OCI-M1 (cell line): ENCODE measurements at regions not wholly inside any gene's neighbourhood (a gene's known extent, or its start where the extent isn't known, plus 50 kb on each side); places are given as distances from the start of the nearest gene placed in this dataset.

Source experiments
- DNase-seq: peaks from one replicate; lab custom pipeline; 2025; lab: John Stamatoyannopoulos, UW

DNA sequence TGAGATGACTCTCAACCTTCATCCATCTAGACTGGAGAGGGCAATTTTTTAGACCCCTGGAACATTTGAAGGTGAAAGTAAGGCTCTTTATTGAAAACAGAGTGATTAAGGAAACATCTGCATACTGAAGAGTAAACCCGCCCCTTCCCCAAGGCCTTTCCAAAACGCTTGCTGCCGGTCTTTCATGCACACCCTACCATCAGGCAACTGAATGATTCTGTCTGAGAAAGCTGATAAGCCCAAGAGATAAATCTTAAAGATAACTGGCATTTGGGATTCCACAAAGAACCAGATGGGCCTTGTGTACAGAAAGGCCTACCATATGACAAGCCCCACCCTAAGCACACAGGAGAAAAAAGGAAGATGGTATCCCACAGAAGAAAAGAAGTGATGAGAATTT, 54.4 kb upstream of the PIK3R1 start:
- DNase-seq, result no peak

DNA sequence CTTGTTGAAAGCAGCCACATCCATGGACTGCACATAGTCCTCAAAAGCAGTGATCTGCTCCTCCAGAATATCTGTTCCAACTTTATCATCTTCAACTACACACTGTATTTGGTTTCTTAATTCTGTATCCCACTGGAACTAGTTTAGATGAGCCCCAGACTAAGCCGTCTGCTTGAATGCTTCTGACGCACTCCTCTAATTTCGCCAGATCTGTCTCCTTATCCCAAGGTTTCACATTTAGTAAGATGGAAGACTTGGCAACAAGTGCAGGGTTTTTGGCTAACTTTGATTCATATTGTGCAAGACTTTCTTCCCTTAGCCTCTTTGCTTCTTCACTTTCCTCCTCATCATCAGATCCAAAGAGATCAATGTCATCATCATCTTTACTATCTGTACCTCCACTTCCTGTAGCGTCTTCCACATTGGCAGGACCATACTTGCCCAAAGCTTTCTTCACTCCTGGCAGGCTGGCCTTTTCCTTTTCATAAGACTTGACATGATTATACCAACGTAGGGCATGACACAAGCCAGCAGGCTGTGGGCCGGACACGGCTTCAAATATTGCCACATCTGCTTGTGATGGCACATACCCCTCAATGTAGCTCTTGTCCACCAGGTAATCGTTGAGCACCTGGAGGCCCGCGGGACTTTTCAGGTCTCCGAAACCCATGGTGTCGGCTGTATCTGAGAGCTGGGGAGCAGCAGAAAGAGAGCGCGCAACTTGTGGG, 56.2 kb upstream of the PIK3R1 start:
- DNase-seq, result no peak

DNA sequence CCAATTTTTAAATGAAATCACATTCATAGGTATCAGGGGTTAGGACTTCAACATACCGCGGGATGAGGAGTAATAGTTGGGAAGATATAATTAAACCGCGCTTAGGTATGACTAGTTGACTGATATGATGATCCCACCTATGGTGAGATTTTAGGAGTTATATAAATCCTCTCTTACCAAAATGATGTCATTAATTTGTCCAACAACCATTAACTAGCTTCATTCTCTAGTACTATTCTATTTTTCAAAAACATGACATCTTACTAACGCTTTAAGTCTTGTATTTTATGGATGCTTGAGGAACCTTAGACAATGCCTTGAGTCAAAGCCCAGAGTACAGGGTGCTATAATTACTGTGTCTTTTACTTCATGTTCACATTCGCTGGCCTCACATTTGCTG, 59.6 kb upstream of the PIK3R1 start:
- DNase-seq, result no peak

DNA sequence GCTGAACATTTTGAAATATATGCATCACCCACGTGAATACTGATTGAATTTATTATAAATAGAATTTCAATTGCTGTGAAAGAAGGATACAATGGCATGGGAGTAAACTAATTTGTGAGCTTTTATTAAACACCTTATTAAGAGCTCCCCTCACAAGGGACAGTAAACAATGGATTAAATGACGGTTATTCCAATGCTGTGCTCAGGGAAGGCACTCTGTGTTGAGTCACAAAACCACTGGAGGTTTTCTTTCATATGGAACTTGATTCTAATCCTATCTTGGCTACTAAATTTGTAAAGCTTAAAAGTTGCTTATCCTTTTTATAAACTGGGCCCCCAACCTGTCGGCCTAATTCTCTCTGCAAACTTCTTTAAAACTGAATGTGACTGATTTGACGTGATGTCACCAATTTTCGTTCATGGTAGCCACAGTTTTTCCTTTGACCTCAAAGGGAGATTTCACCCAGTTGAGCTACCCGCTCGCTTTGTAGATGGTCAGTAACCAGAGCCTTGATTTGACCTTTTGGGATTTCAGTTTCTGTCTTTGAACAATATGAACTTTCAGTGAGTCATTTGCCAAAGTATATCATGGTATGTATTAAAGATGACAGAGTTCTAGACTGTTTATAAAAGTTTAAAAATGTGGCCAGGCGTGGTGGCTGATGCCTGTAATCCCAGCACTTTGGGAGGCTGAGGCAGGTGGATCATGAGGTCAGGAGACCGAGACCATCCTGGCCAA, 61.3 kb upstream of the PIK3R1 start:
- DNase-seq, result no peak

DNA sequence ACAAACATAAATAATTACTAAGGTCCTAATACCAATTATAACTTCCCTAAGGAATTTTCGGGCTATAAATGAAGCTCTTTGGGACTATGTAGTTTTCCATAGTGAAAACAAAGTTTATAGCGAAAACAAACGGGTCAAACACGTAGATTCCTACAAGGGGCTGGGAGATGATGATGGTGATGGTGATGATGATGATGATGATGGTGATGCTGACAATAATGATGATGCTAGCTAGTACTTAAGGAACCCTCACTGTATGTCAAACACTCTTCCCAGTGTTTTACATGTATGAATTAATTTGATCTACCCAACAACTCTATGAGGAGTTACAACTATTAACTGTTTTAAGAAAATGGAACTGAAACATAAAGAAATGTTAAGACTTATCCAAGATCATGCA, 63.7 kb upstream of the PIK3R1 start:
- no peak for DNase-seq

DNA sequence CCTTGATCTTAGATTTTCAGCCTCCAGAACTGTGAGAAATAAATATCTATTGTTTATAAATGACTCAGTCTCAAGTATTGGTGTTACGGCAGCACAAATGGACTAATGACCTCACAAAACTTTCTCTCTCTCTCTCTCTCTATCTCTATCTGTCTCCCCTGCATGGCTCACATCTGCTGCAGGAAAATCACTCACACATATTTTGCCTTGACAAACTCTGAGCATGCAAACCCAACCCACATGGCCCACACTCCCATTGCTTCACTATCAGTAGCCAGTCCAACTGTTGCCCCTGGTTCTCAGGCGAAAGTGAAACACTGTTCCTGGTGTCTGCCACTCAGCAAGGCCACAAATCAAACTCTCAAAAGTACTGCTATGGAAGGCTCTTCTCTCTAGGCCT, 66.4 kb upstream of the PIK3R1 start:
- peak; percentile 34 for DNase-seq

DNA sequence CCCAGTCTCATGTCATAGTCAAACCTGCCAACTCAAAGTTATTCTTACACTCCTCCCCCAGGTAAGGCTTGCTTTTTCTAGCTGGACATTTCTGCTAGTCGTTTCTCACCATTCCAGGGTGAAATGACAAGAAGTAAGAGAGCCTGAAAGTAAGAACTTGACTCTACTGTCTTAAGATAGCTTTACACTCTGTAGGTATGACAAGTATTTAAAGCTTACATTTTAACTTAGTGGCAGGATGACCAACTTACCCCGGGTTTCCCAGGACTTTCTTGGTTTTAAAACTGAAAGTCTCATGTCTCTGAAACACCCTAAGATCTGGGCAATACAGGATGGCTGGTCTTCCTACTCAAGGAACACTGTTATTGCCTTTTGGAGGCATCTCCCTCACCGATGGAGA, 67.5 kb upstream of the PIK3R1 start:
- DNase-seq, result no peak

DNA sequence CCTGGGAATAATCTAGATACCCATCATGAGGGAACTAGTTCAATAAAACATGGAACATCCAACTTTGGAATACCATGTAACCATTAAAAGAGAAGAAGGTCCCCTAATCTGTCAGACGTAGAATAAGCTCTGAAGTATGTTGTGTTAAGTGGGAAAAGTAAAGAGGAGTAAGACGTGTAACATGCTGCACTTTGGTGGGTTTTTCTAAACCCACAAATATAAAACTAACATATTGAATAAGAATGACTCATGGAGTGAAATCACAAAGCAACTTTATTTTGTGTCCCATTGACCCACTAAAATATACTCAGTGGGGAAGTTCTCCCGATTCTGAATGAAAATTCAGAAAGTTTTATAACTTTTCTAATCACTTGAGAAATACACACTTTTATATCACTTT, 67.9 kb upstream of the PIK3R1 start:
- DNase-seq, result no peak

DNA sequence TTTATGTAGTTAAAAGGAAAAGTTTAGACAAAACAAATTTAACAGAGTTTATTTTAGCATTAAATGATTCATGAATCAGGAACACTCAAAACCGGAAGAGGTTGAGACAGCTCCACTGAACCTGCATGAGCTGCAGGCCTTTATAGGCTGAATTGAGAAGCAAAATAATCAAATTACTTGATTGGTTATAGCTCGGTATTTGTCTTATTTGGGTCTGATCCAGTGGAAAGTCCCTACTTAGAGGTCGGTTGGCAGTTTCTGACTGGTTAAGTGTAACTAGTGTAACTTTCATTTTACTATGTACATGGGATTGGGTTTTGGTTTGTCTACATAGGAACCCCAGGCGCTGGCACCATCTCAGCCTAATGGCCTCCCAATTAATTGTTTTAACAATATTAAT, 74.1 kb upstream of the PIK3R1 start:
- DNase-seq, result no peak

DNA sequence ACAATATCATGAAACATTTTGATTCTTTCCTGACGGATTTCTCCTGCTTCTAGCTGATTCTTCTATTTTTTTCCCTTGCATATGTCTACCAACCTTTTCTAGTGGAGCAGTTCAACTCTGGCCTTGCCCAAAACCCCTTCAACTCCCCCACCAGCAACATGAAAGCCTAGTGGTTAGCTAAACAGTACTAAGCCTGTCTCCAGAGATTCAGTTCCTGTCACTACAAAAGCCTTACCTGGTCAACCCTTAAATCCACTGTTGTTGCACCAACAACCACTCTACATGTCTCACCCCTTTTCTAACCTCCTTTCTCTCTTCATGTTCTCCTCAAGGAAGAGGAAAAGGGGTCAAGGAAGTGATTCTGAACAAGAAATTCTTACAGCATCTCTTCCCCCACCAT, 74.8 kb upstream of the PIK3R1 start:
- DNase-seq, result no peak

DNA sequence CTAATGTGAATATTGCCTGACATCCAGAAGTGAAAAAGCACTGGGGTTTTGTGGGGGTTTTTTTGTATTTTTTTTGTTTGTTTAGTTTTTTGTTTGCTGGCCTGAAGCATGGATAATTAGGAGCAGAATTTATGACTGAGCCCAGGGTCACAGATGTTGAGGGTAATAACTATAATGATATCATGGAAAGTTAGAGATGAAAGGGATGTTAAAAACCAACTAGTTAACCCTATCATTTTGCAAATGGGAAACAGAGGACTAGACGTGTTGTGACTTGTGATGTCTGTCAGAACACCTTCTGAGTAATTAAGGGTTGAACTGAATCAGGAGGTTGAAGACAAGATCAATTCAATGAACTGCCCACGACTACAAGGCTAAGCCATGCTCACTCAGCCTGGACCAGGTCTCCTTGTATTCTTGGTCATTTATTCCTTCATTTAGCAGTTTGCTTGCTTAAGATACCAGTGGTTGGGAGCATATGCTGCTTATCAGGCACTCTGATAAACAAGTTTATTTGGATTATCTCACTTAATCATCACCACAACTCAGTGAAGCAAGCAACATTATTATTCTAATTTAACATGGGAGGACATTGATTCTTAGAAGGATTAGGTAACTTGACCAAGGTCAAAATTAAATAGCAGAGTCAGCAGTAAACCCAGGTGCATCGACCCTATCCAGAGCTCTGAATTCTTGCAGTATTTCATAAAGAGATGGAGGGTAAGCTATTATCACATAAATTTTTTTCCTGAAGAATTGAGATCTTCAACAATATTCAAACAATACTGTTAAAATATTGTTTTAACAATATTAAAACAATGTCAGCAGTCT, 75.7 kb upstream of the PIK3R1 start:
- DNase-seq, result no peak

DNA sequence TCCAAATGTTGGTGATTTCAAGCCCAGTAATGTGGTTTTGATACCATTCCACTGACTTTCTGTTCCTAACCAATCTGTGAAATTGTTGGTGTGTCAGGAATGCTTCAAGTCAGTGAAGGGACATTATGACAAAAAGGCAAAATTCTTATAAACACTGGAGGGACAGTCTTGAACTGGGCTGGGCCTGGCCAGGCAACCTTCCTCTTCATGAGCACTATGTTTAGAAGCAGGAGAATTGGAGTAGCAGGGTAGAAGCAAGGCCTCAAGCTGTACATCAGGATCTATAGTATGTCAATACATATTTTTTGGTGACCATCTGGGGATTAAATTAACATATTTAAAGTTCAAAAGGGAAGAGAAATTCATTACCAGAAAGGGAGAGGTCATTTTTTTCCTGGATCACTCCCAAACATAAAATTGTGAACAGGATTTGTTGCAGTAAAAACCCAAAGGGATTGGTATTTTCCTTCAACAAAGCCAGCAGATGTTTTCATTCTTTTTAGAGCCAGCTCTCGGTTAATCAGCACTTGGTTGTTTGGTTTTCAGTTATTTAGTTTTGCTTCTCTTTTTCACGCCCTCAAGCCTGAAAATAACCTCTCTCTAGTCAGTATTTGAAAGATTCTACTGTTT, 77.9 kb upstream of the PIK3R1 start:
- DNase-seq, result no peak

DNA sequence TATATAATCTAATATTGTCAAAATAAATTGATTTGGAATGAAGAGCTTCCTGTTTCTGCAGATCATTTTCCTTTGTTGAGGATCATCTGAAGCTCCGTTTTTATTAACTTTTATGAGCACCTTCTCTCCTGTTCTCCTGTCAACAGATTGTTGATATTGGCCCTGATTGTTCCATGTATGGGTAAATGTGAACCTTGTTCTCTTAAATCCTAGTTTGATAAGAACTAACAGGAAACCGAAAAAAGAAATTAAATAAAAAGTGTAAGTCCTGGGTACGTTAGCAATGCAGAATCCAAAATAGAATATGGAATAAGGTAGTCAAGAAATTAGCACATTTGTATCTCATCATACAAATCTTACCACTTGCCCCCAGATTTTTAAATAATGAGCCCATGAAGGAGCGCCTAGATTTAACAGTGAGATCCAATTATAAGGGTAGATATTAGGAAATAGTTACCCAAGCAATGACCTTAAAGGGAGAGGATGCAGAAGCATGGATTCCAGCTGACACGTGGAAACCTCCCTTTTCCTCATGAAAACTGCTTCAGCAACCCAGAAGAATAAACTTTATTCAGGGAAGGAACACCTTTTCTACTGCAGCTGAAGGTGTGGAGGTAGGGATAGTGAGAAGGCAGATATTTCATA, 80.8 kb upstream of the PIK3R1 start:
- DNase-seq, result no peak

DNA sequence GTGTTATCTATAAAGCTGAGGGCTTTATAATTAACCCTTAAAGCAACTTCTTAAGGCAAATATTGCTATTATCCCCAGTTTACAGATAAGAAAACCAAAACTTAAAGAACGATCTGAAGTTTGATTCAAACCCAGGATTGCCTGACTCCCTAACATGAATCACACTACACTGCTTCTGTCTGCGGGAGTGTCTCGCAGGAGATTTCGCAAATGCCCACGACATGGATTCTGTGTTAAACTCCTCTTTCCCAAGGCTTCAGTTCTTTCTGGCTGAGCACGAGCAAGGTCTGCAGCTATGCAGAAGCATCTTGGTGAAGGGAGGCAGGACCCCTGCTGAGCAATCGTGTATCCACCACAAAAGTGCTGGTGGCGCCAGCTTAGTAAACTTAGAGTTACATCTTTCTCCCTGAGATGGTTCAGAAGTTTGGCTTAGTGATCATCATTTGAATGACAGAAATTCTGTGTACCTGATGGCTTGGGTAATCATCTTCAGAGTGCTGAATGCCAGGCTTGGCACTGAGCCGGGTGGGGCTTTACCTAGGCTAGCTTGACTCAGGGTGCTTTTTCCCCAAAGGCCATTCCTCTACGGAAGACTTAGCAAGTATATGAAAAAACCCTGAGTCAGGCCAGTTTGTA, 81.4 kb upstream of the PIK3R1 start:
- DNase-seq, result no peak

DNA sequence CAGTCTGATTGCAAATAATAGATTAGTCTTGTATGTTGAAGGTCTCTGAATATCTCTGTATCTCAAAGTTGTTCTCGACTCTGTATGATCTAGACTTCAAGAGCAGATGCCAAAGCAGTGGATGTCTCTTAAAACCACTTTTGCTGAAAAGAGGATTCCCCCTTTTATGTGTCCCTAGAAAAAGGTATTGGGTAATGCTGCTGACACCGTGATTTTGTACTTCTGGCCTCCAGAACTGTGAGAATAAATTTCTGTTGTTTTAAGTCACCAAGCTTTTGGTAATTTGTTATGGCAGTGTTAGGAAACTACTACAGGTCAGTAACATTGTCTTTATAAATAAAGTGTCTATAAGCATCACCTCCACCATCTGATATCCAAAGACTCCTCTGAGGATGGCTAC, 85.3 kb upstream of the PIK3R1 start:
- no peak for DNase-seq

DNA sequence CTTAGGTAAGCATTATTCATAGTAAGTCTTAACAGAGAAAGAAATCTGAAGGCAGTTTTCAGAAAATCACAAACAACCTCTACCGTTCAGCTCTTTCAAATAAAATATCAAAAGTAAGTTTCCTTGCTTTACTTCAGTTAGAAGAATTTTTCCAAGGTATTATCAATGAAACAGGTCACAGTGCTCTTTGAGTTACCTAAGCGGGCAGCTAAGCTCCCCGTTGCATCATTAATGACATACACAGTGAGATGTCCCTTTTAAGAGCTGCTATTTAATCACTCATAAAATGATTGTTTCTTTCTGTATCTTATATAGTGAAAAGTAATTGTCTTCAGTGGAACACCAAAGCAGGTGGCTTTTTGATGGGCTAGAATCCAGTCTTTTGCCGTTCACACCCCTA, 86.2 kb upstream of the PIK3R1 start:
- DNase-seq, result no peak

DNA sequence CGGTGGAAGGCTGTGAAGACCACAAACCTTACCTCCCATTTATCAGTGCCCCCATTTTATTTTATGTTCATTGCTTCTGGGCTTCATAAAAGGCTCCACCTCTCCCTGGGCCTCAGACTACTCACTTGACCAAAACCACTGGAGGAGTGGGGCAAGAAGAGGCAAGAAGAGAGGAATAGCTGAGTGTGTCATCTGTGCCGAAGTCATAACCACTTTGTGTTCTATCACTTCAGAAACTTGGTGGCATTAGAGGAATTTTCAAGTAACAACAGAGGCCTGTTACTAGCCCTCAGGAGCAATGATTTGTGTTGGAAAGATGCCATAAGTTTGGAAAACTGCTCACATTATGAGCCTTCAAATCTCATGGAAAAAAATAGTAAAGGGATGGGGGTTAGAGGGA, 88.7 kb upstream of the PIK3R1 start:
- DNase-seq, result no peak

DNA sequence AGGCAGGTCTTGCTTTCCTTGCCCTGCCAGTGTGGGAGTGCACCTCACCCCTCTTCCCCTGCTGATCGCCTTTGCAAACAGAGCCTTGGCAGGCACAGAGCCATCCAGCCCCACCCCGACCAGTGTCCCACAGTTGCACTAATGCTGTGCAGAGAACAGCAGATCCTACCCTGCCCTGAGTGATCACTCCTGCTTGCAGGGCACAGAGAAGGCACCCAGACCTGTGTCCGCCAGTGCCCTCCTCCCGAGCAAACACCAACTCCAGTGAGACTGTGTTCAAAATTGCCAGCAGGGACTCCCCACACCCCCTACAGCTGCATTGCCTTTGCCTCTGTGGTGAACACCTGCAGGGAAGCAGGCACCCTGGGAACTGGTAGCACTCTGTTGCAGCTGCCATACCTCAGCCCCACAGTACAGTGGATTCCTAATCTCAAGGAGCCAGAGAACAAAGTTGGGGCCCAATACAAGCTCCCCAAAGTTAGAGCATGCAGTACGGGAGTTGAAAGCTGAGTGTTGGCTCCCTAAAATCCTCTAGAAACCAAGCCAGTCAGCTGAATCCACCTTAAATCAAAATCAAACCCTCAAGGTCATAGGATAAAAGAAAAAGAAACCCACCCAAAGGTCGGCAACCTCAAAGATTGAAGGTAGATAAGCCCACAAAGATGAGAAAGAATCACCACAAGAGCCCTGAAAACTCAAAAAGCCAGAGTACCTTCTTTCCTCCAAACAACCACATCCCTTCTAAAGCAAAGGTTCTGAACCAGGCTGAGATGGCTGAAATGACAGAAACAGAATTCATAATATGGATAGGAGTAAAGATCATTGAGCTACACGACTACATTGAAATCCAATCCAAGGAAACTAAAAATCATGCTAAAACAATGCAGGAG, 92.9 kb upstream of the PIK3R1 start:
- no peak for DNase-seq

DNA sequence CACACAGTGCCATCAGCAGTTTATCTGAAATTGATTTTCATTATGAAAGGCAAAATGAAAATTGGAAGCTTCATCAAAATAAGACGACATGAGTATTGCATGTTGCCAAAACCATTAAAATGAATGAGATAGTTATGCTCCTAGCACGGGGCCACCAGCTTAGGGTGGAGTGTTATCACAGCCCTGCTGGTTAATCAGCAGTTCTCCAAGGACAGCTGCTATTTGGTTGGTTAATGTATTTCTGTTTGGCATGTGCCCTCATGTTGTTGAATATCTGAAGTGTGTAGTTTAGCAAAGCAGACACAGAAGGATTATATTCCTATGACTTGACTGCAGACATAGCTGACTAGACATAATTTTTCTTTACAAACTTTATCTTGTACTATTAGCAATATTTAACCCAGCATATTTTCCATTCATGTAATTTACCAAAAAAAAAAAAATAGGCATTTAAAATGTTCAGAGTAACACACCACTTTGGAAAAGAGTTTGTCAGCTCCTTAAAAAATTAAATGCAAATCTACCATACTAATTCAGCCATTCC, 98.6 kb upstream of the PIK3R1 start:
- DNase-seq, result peak; percentile 20

DNA sequence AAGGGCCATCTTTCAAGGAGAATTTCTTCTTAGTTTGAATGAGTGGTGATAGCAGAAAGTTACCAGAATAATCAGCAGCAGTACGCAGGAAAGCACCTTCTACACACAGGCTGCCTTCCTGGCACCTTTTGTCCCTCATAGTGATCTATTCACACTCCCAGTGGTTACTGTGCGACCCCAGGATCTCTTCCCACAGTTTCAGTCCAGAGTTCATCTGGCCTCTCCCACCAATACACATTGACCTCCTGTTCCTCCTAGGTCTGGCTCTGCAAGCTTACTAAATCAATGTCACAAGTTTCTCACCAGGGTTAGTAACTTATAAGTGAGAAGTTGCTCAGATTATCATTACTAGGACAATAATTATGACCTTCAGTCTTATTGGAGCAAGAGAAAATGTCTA, 99.1 kb upstream of the PIK3R1 start:
- no peak for DNase-seq
